Endothelial cell of umbilical vein (primary cell): ENCODE measurements at regions not wholly inside any gene's neighbourhood (a gene's known extent, or its start where the extent isn't known, plus 50 kb on each side); places are given as distances from the start of the nearest gene placed in this dataset.

Source experiments
- BruUV-seq: library from RNA; stranded (reverse); fragments of 400-500 nt; replicated peaks from 2 replicates; lab custom pipeline; 2021; lab: Mats Ljungman, UMichigan
- CTCF ChIA-PET: fragments of 300-600, 350-600 bp; sonication (Branson Sonifier 250); formaldehyde crosslinking; loops from one replicate; lab custom pipeline; 2021; ENCODE audit warnings: antibody characterized with exemption, inconsistent platforms; lab: Charles Lee
- POLR2A ChIA-PET: fragments of 300-600, 350-600 bp; sonication (Branson Sonifier 250); formaldehyde crosslinking; loops from one replicate; lab custom pipeline; 2021; ENCODE audit warnings: antibody characterized with exemption, inconsistent platforms; lab: Charles Lee
- DNase-seq: peaks from one replicate; pipeline ENCODE4 v3.0.0-alpha.2; 2011; ENCODE audit warnings: low read depth, low spot score
- FAIRE-seq: peaks from 2 replicates; lab custom pipeline; 2011; peaks lifted over from hg19 to GRCh38; lab: Jason Lieb, UNC
- H2AFZ ChIP-seq: 2 replicates; pipeline ENCODE4 v1.6.0; 2012; ENCODE audit warnings: low read depth, low read length, control low read depth, inconsistent platforms
- H3K27ac ChIP-seq: 2 replicates; pipeline ENCODE4 v1.5.1; 2011; ENCODE audit warnings: low read depth, mild to moderate bottlenecking, control low read depth, low read length, moderate library complexity; ENCODE audit not compliant: insufficient read depth
- H3K27me3 ChIP-seq, 2 experiments: 2 replicates each; pipeline versions ENCODE4 v1.6.0 to v1.6.1; 2011; ENCODE audit warnings: low read length in 2 of 2, mixed read lengths in 1 of 2; ENCODE audit not compliant: control insufficient read depth in 2 of 2, insufficient read depth in 2 of 2
- H3K36me3 ChIP-seq, 2 experiments: 2 replicates in 1 of 2; 3 replicates in 1 of 2; pipeline ENCODE4 v1.5.1; 2011; ENCODE audit warnings: low read length in 2 of 2, mild to moderate bottlenecking in 1 of 2, moderate library complexity in 1 of 2; ENCODE audit not compliant: control insufficient read depth in 2 of 2, insufficient read depth in 2 of 2; ENCODE audit errors: extremely low read depth in 1 of 2
- H3K4me1 ChIP-seq: 3 replicates; pipeline ENCODE4 v1.5.1; 2011; ENCODE audit warnings: mild to moderate bottlenecking, low read length; ENCODE audit not compliant: control insufficient read depth, insufficient read depth; ENCODE audit errors: extremely low read depth
- H3K4me2 ChIP-seq: 2 replicates; pipeline ENCODE4 v1.6.1; 2011; ENCODE audit warnings: low read length, control low read depth, mixed read lengths; ENCODE audit not compliant: insufficient read depth
- H3K4me3 ChIP-seq, 3 experiments: fragments of 200-600 bp in 1 of 3; sonication (generic), shearing (Covaris generic) in 1 of 3; replicated peaks in 1 of 3; 2 replicates each; pipeline ENCODE4 v1.5.1; 2011 to 2016; ENCODE audit warnings: control low read depth in 3 of 3, low read length in 3 of 3, mild to moderate bottlenecking in 2 of 3, inconsistent platforms in 1 of 3, low read depth in 1 of 3, moderate library complexity in 1 of 3; ENCODE audit not compliant: insufficient read depth in 1 of 3
- H3K79me2 ChIP-seq: 2 replicates; pipeline ENCODE4 v1.6.0; 2012; ENCODE audit warnings: low read length, inconsistent platforms; ENCODE audit not compliant: control insufficient read depth, insufficient read depth
- H3K9ac ChIP-seq: replicated peaks from 2 replicates; pipeline ENCODE3; 2011; ENCODE audit warnings: low read length, control low read depth; ENCODE audit not compliant: insufficient read depth; ENCODE audit errors: extremely low read depth
- H3K9me1 ChIP-seq: replicated peaks from 3 replicates; pipeline ENCODE4 v1.6.0; 2011; ENCODE audit warnings: mild to moderate bottlenecking, low read length; ENCODE audit not compliant: control insufficient read depth, insufficient read depth; ENCODE audit errors: extremely low read depth
- H3K9me3 ChIP-seq: replicated peaks from 2 replicates; pipeline ENCODE4 v1.5.1; 2012; ENCODE audit warnings: low read length, inconsistent platforms; ENCODE audit not compliant: control insufficient read depth, insufficient read depth
- H4K20me1 ChIP-seq: replicated peaks from 2 replicates; pipeline ENCODE3; 2011; ENCODE audit warnings: mild to moderate bottlenecking, low read length; ENCODE audit not compliant: control insufficient read depth, insufficient read depth; ENCODE audit errors: extremely low read depth
- CTCF ChIP-seq, 2 donors: IDR thresholded peaks; 1 replicate in 1 of 2; 2 replicates in 1 of 2; pipeline ENCODE4 v1.5.1; 2011; ENCODE audit warnings: low read length in 2 of 2, mild to moderate bottlenecking in 2 of 2, moderate library complexity in 2 of 2, control low read depth in 1 of 2, inconsistent platforms in 1 of 2, low read depth in 1 of 2; ENCODE audit not compliant: insufficient read depth in 1 of 2; ENCODE audit errors: extremely low read depth in 1 of 2
- FOS ChIP-seq: IDR thresholded peaks from 2 replicates; pipeline ENCODE4 v1.6.1; 2011; ENCODE audit warnings: mild to moderate bottlenecking, low read length, moderate library complexity, borderline replicate concordance; ENCODE audit not compliant: insufficient read depth
- JUN ChIP-seq: IDR thresholded peaks from 2 replicates; pipeline ENCODE4 v1.6.1; 2011; ENCODE audit warnings: borderline replicate concordance, low read depth; ENCODE audit not compliant: insufficient read length, insufficient read depth
- POLR2AphosphoS5 ChIP-seq: IDR thresholded peaks from 2 replicates; pipeline ENCODE4 v1.6.1; 2012; ENCODE audit warnings: low read depth, mild to moderate bottlenecking, control low read depth, low read length, moderate library complexity; ENCODE audit not compliant: insufficient read depth
- dilution Hi-C: fragments of 300-500 bp; cut with MboI; formaldehyde crosslinking; loops from one replicate; pipeline ENCODE4 v1.15.0; 2019; ENCODE audit warnings: low sequenced_read_pairs; ENCODE audit not compliant: extremely low pct_ligation_motif_present
- intact Hi-C: fragments of 100-400 bp; cut with micrococcal nuclease; formaldehyde crosslinking; loops from one replicate; pipeline ENCODE4 v1.10.0; 2022

GRCh38 chr6:156699935-156700334, 77.2 kb upstream of the ARID1B start:
- intact Hi-C loops (loop anchor here (1.0 to 2.0 kb wide), 2 partner anchors 13 to 77 kb away; partner anchors contain the start of gene ARID1B), dilution Hi-C loops (no loop called here)
- Histone ChIP-seq H3K9ac (no peak overlapping the region), H3K79me2 (no peaks in the 10 kb centered on the region), H3K27me3 (no peaks in the 10 kb centered on the region), H3K27ac (no peak overlapping the region), H3K9me1 (no peaks in the 10 kb centered on the region), H3K9me3 (no peaks in the 10 kb centered on the region), H2AFZ (no peak overlapping the region), H3K36me3 (no peaks in the 10 kb centered on the region), H3K4me2 (no peak overlapping the region), H4K20me1 (no peaks in the 10 kb centered on the region), H3K4me3 (no peak overlapping the region), H3K4me1 (peaks cover 12% of the 10 kb centered on the region)
- no TSS peak for BruUV-seq
- DNase-seq (no peak), FAIRE-seq (no peak)
- CTCF ChIA-PET: no interaction called here
- no peak for TF ChIP-seq POLR2AphosphoS5
- POLR2A ChIA-PET: no interaction called here

GRCh38 chr6:156699017-156699421, 78.2 kb upstream of the ARID1B start:
- no TSS peak for BruUV-seq
- POLR2A ChIA-PET: no interaction called here
- peak overlapping the region; percentile 15 for H2AFZ ChIP-seq
- no peaks in the 10 kb centered on the region for H3K9me1 ChIP-seq
- H3K27ac ChIP-seq: peak overlapping the region; percentile 12
- intact Hi-C loops (loop anchor here (1.0 to 2.0 kb wide), 2 partner anchors 12 to 78 kb away; partner anchors contain the start of gene ARID1B), dilution Hi-C loops (no loop called here)
- FAIRE-seq (peak; percentile 88), DNase-seq (peak; percentile 74)
- H3K9me3 ChIP-seq: no peaks in the 10 kb centered on the region
- H3K4me1 ChIP-seq: peaks cover 12% of the 10 kb centered on the region
- no peaks in the 10 kb centered on the region for H4K20me1 ChIP-seq
- H3K4me3 ChIP-seq: no peak overlapping the region
- H3K36me3 ChIP-seq: no peaks in the 10 kb centered on the region
- peak overlapping the region; percentile 8 for H3K4me2 ChIP-seq
- H3K9ac ChIP-seq: no peak overlapping the region
- peaks cover 0 to under 1% of the 10 kb centered on the region in 2 experiments for H3K27me3 ChIP-seq
- no peak for TF ChIP-seq CTCF (IDR thresholded peaks at IDR 0.05; ENCODE audit: extremely low read depth in 1 of 2, insufficient read depth in 1 of 2, low read depth in 1 of 2, low read length in 2 of 2)
- TF ChIP-seq FOS: peak; percentile 91
- peak; percentile 88 for TF ChIP-seq JUN
- CTCF ChIA-PET: no interaction called here
- no peaks in the 10 kb centered on the region for H3K79me2 ChIP-seq
